GM18909 (cell line): ENCODE measurements at regions not wholly inside any gene's neighbourhood (a gene's known extent, or its start where the extent isn't known, plus 50 kb on each side); places are given as distances from the start of the nearest gene placed in this dataset.
A peak's percentile ranks its signal among the peaks of the same experiment; 100 is the strongest.
"Not testable (repeated sequence)": the region's sequence is repeated elsewhere in the genome, so short reads cannot be mapped to it uniquely, and the experiment has no call there.

Source experiments
- ATAC-seq: cut with Tn5 transposase; IDR thresholded peaks from one replicate; pipeline ENCODE4 v1.9.1; 2021; ENCODE audit warnings: mild to moderate bottlenecking; ENCODE audit not compliant: unreplicated experiment, poor library complexity

GRCh38 chr3:48101301-48101650, 85.1 kb upstream of the MAP4 start:
- ATAC-seq = not testable (repeated sequence)

- no peak for ATAC-seq
These were observed 76.1 kb upstream of the MAP4 start for GRCh38 chr3:48092270-48092669.

DNA sequence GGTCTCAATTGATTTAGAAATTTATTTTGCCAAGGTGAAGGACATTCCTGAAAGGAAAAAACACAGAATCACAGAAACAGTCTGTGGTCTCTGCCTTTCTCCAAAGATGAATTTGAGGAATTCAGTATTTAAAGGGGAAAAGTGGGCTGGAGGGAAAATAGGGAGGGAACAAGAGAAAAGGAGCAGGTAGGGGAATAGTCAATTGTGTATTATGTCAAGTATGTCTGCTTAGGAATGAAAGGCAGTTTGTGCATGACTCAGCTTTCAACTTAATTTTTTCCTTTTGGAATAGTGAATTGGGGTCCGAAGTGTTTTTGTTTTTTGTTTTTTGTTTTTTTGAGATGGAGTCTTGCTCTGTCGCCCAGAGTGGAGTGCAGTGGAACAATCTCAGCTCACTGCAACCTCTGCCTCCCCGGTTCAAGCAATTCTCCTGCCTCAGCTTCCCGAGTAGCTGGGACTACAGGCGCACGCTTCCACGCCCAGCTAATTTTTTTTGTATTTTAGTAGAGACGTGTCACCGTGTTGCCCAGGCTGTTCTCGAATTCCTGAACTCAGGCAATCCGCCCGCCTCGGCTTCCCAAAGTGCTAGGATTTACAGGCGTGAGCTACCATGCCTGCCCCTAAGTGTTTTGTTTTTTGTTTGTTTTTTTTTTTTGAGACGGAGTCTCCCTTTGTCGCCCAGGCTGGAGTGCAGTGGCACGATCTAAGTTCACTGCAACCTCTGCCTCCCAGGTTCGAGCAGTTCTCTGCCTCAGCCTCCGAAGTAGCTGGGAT, 74.1 kb upstream of the MAP4 start:
- no peak for ATAC-seq

DNA sequence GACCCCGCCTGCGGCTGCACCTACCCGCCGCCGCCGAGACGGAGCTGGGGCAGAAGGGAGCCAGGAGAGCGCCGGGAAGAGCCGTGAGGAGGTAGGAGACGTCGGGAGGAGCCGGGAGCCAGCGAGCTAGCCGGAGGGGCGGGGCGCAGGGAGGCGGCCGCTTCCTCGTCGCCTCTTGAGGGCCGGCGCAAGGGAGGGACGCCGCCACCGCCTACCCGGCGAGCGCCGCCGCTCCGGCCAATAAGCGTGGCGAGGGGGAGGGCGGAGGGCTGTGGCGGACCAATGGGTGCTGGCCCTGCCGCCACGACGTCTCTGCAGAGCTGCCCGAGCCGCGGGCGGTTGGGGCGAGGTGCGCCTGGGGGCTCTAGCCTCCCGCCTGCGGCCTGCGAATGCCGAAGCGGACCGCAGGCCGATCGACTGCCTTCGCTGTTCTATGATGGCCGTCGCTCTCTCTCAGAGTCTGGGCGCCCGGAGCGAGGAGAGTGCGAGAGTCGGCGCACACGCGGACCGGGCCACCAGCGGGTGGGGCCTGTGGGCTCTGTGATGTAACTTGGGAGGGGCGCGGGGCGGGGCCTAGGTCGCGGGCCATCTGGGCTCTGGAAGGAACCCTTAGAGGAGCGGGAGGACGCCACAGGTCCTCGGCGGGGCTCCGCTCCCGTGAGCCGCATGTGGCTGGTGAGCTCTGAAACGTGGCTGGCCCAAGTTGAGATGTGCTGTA, 72.7 kb upstream of the MAP4 start:
- peak; percentile 91 for ATAC-seq

DNA sequence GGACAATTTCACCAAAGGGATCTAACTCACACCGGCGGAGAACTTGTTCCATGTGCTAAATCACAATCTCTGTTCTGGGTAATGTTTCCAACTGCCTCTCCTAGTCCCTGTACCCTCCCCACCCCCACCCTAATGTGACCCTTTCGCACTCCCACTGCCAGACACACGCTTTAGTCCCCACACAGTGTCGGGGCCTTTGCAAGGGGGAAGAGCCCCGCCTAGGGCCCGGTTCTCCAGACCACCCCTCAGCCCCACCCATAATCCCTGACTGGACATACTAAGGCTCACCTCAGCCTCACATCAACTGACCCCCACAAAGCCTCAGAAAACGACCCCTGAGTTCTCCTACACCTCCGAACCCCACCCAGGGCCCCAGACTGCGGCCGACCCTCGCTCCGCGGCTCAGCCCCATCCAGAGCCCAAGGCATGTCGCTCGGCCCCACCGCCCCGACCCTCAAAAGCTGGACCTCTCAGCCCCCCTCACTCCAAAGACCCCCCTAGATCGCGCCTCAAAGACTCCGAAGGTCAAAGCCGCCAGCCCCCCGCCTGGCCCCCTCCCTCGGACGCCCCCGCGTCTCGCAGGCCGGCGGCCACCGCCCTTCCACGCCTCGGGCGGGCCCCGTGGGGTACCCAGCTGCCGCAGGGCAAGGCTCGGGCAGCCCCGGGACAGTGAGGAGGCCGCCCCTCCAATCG, 72.0 kb upstream of the MAP4 start:
- ATAC-seq = peak; percentile 28

- ATAC-seq = no peak
These were observed 70.5 kb upstream of the MAP4 start for GRCh38 chr3:48086705-48087104.

DNA sequence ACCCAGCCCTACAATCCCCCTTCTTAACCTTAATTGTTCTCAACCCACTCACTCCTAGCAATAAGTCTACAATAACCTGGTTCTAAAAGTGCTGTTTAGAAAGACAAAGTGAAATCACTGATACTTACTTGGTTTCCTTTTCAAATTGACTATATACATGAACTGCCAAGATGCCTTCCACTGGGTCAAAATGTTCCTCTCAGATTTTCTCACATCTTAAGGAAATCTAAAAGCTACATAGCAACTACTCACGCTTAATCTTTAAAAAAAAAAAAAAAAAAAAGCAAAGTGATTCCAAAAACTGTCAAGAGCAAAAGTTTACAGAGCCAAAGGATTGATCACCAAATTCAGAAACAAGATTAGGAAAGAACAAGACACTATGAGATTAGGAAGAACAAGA, 68.7 kb upstream of the MAP4 start:
- no peak for ATAC-seq

- no peak for ATAC-seq
These were observed 68.0 kb upstream of the MAP4 start for GRCh38 chr3:48084170-48084569.

DNA sequence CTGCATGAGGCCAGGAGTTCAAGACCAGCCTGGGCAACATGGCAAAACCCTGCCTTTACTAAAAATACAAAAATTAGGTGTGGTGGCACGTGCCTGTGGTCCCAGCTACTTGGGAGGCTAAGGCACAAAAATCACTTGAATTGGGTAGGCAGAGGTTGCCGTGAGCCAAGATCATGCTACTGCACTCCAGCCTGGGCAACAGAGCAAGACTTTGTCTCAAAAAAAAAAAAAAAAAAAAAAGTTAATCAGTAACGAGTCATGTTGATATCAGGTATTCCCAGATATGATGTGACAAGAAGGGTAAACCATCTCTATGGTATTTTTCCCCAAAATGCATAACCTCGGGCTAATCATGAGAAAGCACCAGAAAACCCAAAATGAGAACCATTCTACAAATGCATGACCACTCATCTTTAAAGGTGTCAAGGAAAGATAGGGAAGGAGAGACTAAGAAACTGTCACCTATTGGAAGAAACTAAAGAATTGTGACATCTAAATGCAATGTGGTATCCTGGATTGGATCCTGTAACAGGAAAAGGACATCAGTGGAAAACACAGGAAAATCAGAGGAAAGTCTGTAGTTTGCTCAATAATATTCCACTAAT, 66.5 kb upstream of the MAP4 start:
- no peak for ATAC-seq

DNA sequence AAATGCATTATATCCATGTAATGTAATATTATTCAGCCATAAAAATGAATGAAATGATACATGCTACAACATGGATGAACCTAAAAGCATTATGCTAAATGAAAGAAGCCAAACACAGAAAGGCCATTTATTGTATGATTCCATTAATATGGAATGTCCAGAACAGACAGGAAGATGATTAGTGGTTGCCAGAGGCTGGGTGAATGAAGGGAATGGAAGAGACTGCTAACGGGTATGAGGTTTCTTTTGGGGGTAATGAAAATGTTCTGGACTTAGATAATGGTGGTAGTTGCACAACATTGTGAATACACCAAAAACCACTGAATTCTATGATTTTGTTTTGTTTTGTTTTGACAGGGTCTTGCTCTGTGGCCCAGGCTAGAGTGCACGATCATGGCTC, 61.6 kb upstream of the MAP4 start:
- no peak for ATAC-seq

DNA sequence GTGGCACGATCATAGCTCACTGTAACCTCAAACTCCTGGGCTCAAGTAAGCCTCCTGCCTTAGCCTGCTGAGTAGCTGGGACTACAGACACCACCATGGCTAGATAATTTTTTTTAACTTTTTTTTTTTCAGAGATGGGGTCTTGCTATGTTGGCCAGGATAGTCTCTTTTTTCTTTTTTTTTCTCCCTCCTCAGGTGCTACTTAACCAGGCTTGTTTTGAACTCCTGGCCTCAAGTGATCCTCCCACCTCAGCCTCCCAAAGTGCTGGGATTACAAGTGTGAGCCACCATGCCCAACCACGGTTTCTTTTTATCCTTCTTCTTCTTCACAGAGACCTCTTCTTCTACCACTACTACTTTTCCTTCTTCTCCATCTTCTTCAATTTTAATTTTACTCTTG, 53.8 kb upstream of the MAP4 start:
- ATAC-seq = no peak

DNA sequence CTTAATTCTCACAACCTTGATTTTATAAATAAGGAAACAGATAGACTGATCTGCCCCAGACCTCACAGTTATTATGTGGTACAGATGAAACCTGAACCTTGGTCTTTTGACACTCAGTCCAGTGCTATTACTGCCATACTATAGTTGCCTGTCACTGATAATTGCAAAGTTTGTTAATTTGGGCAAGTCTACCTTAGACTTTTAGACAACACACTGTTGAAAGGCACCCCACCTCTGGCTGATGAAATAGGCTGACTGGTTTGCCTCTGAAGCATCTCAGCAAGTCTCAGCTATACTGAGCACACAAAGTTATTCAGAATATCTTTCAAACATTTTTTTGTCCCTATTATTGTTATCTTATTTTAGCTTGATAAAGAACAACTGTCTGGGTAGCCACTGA, 53.1 kb upstream of the MAP4 start:
- no peak for ATAC-seq

DNA sequence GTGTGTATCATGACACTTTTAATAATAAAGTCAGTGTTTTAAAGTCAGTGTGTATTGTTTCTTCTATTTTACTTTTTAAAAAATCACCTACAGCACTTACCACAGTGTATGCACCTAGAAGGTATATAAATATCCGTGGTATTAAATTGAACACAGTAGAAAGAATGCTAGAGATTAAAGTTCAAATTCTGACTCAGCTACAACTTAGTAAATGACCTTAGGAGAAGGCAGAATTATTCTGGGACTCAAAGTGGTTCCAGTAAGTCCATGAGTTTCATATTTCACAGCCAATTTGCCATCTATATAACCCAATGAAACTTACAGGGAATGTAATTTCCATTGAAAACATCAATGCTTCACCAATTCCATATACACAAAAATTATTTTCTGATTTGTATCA, 52.7 kb upstream of the MAP4 start:
- no peak for ATAC-seq

GRCh38 chr3:48068320-48068719, 52.1 kb upstream of the MAP4 start:
- ATAC-seq = not testable (repeated sequence)

DNA sequence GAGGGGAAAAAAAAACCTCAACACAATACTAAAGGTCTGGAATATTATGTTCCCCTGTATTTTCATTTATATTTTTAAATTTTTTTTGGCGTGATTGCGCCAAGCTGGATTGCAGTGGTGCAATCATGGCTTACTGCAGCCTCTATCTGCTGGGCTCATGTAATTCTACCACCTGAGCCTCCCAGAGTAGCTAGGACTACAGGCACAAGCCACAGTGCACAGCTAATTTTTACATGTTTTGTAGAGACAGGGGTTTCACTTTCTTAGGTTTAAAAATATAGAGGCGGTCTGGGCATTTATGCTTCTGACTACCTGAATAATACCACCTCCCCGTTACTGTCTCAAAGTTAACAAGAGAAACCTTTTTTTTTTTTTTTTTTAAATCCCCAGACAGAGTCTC, 51.1 kb upstream of the MAP4 start:
- ATAC-seq = no peak
